Smooth muscle cell (in vitro differentiated cells): ENCODE measurements at regions not wholly inside any gene's neighbourhood (a gene's known extent, or its start where the extent isn't known, plus 50 kb on each side); places are given as distances from the start of the nearest gene placed in this dataset. TPM values are rescaled to one million over a fixed set of nuclear protein-coding genes. Genes with fewer than 3 reads are reported as not detected.
"Not testable (repeated sequence)": the region's sequence is repeated elsewhere in the genome, so short reads cannot be mapped to it uniquely, and the experiment has no call there.

ENCODE experiments used
- DNase-seq: peaks from one replicate; lab custom pipeline; 2025; ENCODE audit not compliant: unreplicated experiment; lab: John Stamatoyannopoulos, UW
- H2AFZ ChIP-seq: fragments of 200-600 bp; sonication (generic); 2 replicates; pipeline ENCODE4 v1.6.0; 2016; ENCODE audit warnings: antibody characterized with exemption, low read depth, mild to moderate bottlenecking
- H3F3A ChIP-seq: fragments of 200-600 bp; sonication (generic); 2 replicates; pipeline ENCODE4 v1.6.0; 2017; ENCODE audit warnings: antibody characterized with exemption, low read depth
- H3K27ac ChIP-seq: fragments of 200-600 bp; sonication (generic); 2 replicates; pipeline ENCODE4 v1.5.1; 2016; ENCODE audit warnings: low read depth, mild to moderate bottlenecking
- H3K27me3 ChIP-seq: fragments of 200-600 bp; sonication (generic); 2 replicates; pipeline ENCODE4 v1.6.1; 2016; ENCODE audit warnings: low read depth, mild to moderate bottlenecking
- H3K36me3 ChIP-seq: fragments of 200-600 bp; sonication (generic); 2 replicates; pipeline ENCODE4 v1.5.1; 2016; ENCODE audit warnings: low read depth
- H3K4me1 ChIP-seq: fragments of 200-600 bp; sonication (generic); 2 replicates; pipeline ENCODE4 v1.5.1; 2016; ENCODE audit warnings: low read depth
- H3K4me2 ChIP-seq: fragments of 200-600 bp; sonication (generic); 2 replicates; pipeline ENCODE4 v1.6.0; 2016; ENCODE audit warnings: mild to moderate bottlenecking
- H3K4me3 ChIP-seq: fragments of 200-600 bp; sonication (generic); 2 replicates; pipeline ENCODE4 v1.5.1; 2016; ENCODE audit warnings: mild to moderate bottlenecking
- H3K79me2 ChIP-seq: fragments of 200-600 bp; sonication (generic); 2 replicates; pipeline ENCODE4 v1.6.0; 2016; ENCODE audit warnings: low read depth, mild to moderate bottlenecking
- H3K9ac ChIP-seq: fragments of 200-600 bp; sonication (generic); 2 replicates; pipeline ENCODE4 v1.6.0; 2016; ENCODE audit warnings: low read depth
- H3K9me3 ChIP-seq: fragments of 200-600 bp; sonication (generic); replicated peaks from 2 replicates; pipeline ENCODE4 v1.5.1; 2016; ENCODE audit warnings: low read depth
- H4K20me1 ChIP-seq: fragments of 200-600 bp; sonication (generic); 2 replicates; pipeline ENCODE4 v1.6.0; 2016; ENCODE audit warnings: low read depth
- WGBS: methylation state at CpG from one replicate; pipeline ENCODE4 v1.1.7; 2016; ENCODE audit warnings: low lambda C conversion rate; 5-methylcytosine and 5-hydroxymethylcytosine counted together
- small RNA-seq: library from RNA; depleted of rRNA; stranded (forward); fragments of <200 nt; gene quantifications from one replicate; pipeline ENCODE3, GENCODE V24; 2014

DNA sequence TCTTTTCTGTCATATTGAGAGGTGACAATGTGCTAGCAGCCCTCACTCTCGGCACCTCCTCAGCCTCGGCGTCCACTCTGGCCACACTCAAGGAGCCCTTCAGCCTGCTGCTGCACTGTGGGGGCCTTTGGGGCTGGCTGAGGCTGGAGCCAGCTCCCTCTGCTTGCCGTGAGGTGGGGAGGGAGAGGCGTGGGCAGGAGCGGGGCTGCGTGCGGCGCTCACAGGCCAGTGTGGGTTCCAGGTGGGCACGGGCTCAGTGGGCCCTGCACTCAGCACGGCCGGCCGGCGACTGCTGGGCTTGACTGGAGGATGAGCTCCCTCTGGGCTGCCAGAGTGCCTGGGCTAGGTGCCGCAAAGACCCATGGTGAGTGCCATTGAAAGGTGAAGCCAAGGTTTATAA, 669.2 kb upstream of the PABPC5 start:
- not testable (repeated sequence) for H3K27me3 ChIP-seq, H3K79me2 ChIP-seq, H3K9me3 ChIP-seq, H3F3A ChIP-seq, H3K36me3 ChIP-seq, H3K4me1 ChIP-seq, H3K4me3 ChIP-seq, H2AFZ ChIP-seq, H3K4me2 ChIP-seq, DNase-seq, H3K27ac ChIP-seq, H4K20me1 ChIP-seq, H3K9ac ChIP-seq
- 98% methylated on average over 15 of the region's 15 CpGs for WGBS

DNA sequence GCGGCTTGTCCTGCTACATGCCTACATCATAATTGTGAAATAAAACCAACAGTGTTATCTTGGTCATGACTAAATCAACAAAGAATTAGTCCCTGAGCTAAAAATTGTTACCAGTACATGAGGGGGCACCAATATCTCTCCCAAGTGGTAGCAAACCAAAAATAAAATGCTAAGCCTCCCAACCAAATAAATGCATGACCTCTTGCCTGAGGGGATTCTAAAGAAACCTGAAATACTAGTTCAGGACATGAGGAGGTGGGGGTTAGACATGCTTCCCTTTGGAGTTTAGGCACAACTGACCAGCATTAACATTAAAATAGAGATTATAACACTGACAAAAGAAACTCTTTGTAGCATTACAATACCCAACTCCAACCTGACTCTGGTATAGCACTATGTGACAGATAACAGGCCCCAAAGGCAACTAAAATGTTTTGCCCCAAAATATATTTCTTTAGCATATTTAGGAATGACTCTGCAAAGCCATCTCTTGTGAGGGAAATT, 654.3 kb upstream of the PABPC5 start:
- not testable (repeated sequence) for H3K9me3 ChIP-seq, H3F3A ChIP-seq, H3K4me3 ChIP-seq, H3K4me2 ChIP-seq, H3K9ac ChIP-seq, H3K27ac ChIP-seq, DNase-seq, H3K36me3 ChIP-seq, H3K79me2 ChIP-seq, H3K27me3 ChIP-seq, H3K4me1 ChIP-seq, H4K20me1 ChIP-seq, H2AFZ ChIP-seq
- 88% methylated on average over 1 of the region's 1 CpG for WGBS

Small RNA genes in the stretch of these regions (small RNA-seq; reads per million reads assigned to genes)
- not detected for gene RNU6-555P
